ENCODE measurements at regions not wholly inside any gene's neighbourhood (a gene's known extent, or its start where the extent isn't known, plus 50 kb on each side); places are given as distances from the start of the nearest gene placed in this dataset.
"Not testable (repeated sequence)": the region's sequence is repeated elsewhere in the genome, so short reads cannot be mapped to it uniquely, and the experiment has no call there.

- not testable (repeated sequence) for TF ChIP-seq CTCF (IDR thresholded peaks at IDR 0.05; ENCODE audit: low read length); EZH2 (IDR thresholded peaks at IDR 0.05; ENCODE audit: borderline replicate concordance, low read length)
Observed at GRCh38 chr5:34378498-34378897, 277.6 kb upstream of the RAI14 start.

Data from OCI-LY1 (cell line).